ENCODE measurements at regions not wholly inside any gene's neighbourhood (a gene's known extent, or its start where the extent isn't known, plus 50 kb on each side); places are given as distances from the start of the nearest gene placed in this dataset.
"Not testable (repeated sequence)": the region's sequence is repeated elsewhere in the genome, so short reads cannot be mapped to it uniquely, and the experiment has no call there.

DNA sequence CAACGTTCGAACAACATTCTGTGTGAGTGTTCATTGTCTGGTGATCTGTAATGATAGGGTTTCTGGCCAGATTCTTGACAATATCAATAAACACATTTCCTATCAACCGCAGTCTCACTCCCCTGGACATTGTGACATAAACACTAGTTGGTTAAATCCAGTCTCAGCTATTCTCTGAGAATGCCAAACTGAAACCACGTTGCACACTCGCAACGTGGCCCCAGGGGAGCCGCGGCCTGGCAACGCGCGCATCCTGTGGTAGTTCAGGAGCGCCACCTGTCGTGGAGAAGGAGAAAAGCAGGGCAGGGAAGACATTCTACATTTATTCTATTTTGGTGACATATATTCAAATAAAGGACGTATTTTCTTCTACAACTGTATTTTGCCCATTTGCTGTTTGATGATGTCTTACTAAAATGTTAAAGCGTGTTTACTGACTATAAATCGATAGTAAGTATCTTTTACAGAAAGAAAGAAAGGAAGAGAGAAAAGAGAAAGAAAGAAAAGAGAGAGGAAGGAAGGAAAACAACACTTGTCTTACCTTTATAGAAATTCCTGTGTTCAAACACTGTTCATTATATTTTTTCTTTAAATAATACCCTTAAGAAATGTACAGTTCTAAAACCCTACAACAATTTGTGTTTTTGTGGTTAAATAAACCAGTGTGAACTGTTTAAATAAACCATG is 738.3 kb upstream of the FRG1 start:
- peak overlapping the region; percentile 45 to 67 (median 64) for H3K4me3 ChIP-seq (ENCODE audit: low read depth in 1 of 5, low read length in 5 of 5)
- no peak overlapping the region for H3K27ac ChIP-seq (ENCODE audit: low read depth, low read length)
- H3K9ac ChIP-seq (ENCODE audit: low read length in 5 of 5) = peak overlapping the region in 3 of 5 donors; percentile 46 to 66 (median 56)
- no peaks in the 10 kb centered on the region for H3K9me3 ChIP-seq (ENCODE audit: control insufficient read depth in 5 of 5, low read length in 5 of 5)
- H3K36me3 ChIP-seq (ENCODE audit: control insufficient read depth in 5 of 5, insufficient read depth in 5 of 5, low read length in 5 of 5) = no peaks in the 10 kb centered on the region
- peaks cover 0 to 3% (median 0%) of the 10 kb centered on the region in 5 donors for H3K27me3 ChIP-seq (ENCODE audit: control insufficient read depth in 5 of 5, insufficient read depth in 4 of 5, low read length in 5 of 5)
- peaks cover 3 to 12% (median 5%) of the 10 kb centered on the region in 5 donors for H3K4me1 ChIP-seq (ENCODE audit: control insufficient read depth in 5 of 5, insufficient read depth in 5 of 5, low read length in 5 of 5)

DNA sequence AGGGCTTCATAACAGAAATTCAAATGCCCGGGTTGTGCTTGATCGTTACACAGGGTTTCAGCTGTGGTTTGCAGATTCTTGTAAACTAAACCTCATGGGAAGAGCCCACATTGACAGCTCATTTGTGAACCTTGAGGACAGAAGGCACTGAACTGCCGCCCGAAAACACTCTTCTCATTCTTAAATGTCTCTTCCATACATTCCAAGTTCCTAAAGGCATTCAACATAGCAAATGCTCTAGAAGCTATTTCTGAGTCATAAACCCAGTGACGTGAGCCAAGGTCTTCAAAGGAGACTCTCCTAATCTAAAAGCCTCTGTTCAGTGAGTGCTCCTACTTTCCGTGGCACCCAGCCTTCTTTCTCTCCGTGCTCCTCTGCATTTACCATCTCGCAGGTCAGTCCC is 737.8 kb upstream of the FRG1 start:
- Histone ChIP-seq H3K4me3 (ENCODE audit: low read depth in 1 of 5, low read length in 5 of 5) (peak overlapping the region in 1 of 5 donors; percentile 51), H3K9me3 (ENCODE audit: control insufficient read depth in 5 of 5, low read length in 5 of 5) (no peaks in the 10 kb centered on the region), H3K27ac (ENCODE audit: low read depth, low read length) (no peak overlapping the region), H3K36me3 (ENCODE audit: control insufficient read depth in 5 of 5, insufficient read depth in 5 of 5, low read length in 5 of 5) (no peaks in the 10 kb centered on the region), H3K4me1 (ENCODE audit: control insufficient read depth in 5 of 5, insufficient read depth in 5 of 5, low read length in 5 of 5) (peaks cover under 1 to 12% (median 5%) of the 10 kb centered on the region in 5 donors), H3K9ac (ENCODE audit: low read length in 5 of 5) (peak overlapping the region in 1 of 5 donors; percentile 46), H3K27me3 (ENCODE audit: control insufficient read depth in 5 of 5, insufficient read depth in 4 of 5, low read length in 5 of 5) (peaks cover 0 to 3% (median 0%) of the 10 kb centered on the region in 5 donors)

DNA sequence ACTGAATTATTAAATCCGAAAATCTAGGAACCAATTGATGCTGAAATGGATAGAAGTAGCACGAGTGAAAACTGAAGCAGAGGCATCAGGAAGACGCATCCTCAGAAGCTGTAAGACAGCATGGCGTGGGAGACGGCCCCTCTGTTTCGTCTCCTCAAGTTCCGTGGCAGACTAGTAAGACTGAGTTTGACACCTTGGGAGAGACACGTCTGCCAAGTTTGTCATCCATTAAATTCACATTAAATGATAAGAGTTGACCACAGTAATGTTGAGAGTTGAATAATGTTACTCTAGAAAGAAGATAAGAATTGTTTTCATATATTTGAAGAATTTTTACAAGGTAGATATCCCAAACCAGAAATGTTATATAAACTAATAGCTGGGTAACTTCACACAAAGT is 736.1 kb upstream of the FRG1 start:
- Histone ChIP-seq H3K4me1 (ENCODE audit: control insufficient read depth in 5 of 5, insufficient read depth in 5 of 5, low read length in 5 of 5) (peaks cover 0 to 12% (median 5%) of the 10 kb centered on the region in 5 donors), H3K36me3 (ENCODE audit: control insufficient read depth in 5 of 5, insufficient read depth in 5 of 5, low read length in 5 of 5) (no peaks in the 10 kb centered on the region), H3K27me3 (ENCODE audit: control insufficient read depth in 5 of 5, insufficient read depth in 4 of 5, low read length in 5 of 5) (peaks cover 0 to 3% (median 0%) of the 10 kb centered on the region in 5 donors), H3K9me3 (ENCODE audit: control insufficient read depth in 5 of 5, low read length in 5 of 5) (no peaks in the 10 kb centered on the region), H3K4me3 (ENCODE audit: low read depth in 1 of 5, low read length in 5 of 5) (no peak overlapping the region), H3K9ac (ENCODE audit: low read length in 5 of 5) (no peak overlapping the region), H3K27ac (ENCODE audit: low read depth, low read length) (no peak overlapping the region)

DNA sequence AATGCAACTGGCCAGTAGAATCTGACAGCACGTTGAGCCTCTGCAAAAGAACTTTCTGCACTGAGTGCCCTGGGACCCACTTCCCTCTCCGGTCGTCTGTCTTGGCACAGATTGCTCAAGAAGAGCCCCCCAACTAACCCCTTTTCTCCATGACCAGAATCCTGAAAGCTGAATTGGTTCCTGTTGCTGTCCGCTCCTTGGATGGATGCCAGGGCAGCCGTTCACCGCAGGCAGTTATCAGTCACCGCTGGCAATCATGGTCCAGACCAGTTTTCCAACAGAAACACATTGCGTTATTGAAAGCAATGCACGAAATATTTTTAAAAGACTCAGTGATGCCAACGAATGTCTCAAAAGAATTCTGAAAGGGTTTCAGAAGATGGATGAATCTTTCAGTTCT is 733.7 kb upstream of the FRG1 start:
- no peaks in the 10 kb centered on the region for H3K9me3 ChIP-seq (ENCODE audit: control insufficient read depth in 5 of 5, low read length in 5 of 5)
- no peak overlapping the region for H3K4me3 ChIP-seq (ENCODE audit: low read depth in 1 of 5, low read length in 5 of 5)
- no peaks in the 10 kb centered on the region for H3K36me3 ChIP-seq (ENCODE audit: control insufficient read depth in 5 of 5, insufficient read depth in 5 of 5, low read length in 5 of 5)
- peaks cover 0 to 3% (median 0%) of the 10 kb centered on the region in 5 donors for H3K27me3 ChIP-seq (ENCODE audit: control insufficient read depth in 5 of 5, insufficient read depth in 4 of 5, low read length in 5 of 5)
- H3K9ac ChIP-seq (ENCODE audit: low read length in 5 of 5) = no peak overlapping the region
- H3K4me1 ChIP-seq (ENCODE audit: control insufficient read depth in 5 of 5, insufficient read depth in 5 of 5, low read length in 5 of 5) = peaks cover 0 to 8% (median 4%) of the 10 kb centered on the region in 5 donors
- H3K27ac ChIP-seq (ENCODE audit: low read depth, low read length) = no peak overlapping the region

DNA sequence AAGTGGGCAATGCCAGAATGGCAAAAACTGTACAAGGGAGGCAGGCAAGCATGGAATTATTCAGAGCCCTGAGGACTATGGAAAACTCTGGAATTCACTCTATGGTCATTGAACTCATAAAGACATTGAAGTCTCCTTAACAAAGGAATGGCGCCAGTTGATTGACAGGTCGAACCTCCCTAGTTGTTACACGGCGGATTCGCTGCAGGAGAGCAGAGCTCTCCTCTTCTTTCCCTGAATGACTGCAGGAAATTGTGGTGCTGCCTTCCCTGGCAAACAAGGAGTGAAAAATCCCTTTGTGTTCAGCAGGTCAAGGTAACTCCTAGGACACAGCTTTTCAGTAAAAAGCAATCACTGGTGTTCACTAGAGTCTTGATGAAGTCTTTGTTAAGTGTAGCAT is 732.8 kb upstream of the FRG1 start:
- Histone ChIP-seq H3K27ac (ENCODE audit: low read depth, low read length) (no peak overlapping the region), H3K36me3 (ENCODE audit: control insufficient read depth in 5 of 5, insufficient read depth in 5 of 5, low read length in 5 of 5) (no peaks in the 10 kb centered on the region), H3K4me3 (ENCODE audit: low read depth in 1 of 5, low read length in 5 of 5) (no peak overlapping the region), H3K4me1 (ENCODE audit: control insufficient read depth in 5 of 5, insufficient read depth in 5 of 5, low read length in 5 of 5) (peaks cover 0 to under 1% (median 0%) of the 10 kb centered on the region in 5 donors), H3K9me3 (ENCODE audit: control insufficient read depth in 5 of 5, low read length in 5 of 5) (no peaks in the 10 kb centered on the region), H3K9ac (ENCODE audit: low read length in 5 of 5) (no peak overlapping the region), H3K27me3 (ENCODE audit: control insufficient read depth in 5 of 5, insufficient read depth in 4 of 5, low read length in 5 of 5) (peaks cover 0 to 3% (median 0%) of the 10 kb centered on the region in 5 donors)

DNA sequence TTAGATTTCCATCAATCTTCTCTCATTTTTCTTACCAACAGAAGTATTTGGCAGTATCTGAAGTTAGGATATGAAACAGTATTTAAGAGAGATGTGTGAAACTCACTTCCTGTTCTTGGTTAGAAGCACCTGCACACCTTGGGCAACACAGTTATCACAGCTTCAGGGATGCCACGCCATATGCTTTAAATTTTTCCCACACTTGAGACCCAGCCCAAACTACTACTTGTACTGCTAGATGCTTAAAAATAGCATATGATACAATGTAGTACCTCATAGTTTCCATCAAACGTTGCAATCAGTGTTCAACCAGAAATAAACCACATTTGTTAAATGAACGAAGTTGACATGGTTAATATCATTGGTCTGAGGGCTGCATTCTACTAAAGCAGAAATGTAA is 725.1 kb upstream of the FRG1 start:
- H3K9ac ChIP-seq (ENCODE audit: low read length in 5 of 5) = no peak overlapping the region
- H3K27ac ChIP-seq (ENCODE audit: low read depth, low read length) = no peak overlapping the region
- no peaks in the 10 kb centered on the region for H3K4me1 ChIP-seq (ENCODE audit: control insufficient read depth in 5 of 5, insufficient read depth in 5 of 5, low read length in 5 of 5)
- H3K36me3 ChIP-seq (ENCODE audit: control insufficient read depth in 5 of 5, insufficient read depth in 5 of 5, low read length in 5 of 5) = no peaks in the 10 kb centered on the region
- no peaks in the 10 kb centered on the region for H3K9me3 ChIP-seq (ENCODE audit: control insufficient read depth in 5 of 5, low read length in 5 of 5)
- no peak overlapping the region for H3K4me3 ChIP-seq (ENCODE audit: low read depth in 1 of 5, low read length in 5 of 5)
- H3K27me3 ChIP-seq (ENCODE audit: control insufficient read depth in 5 of 5, insufficient read depth in 4 of 5, low read length in 5 of 5) = no peaks in the 10 kb centered on the region

DNA sequence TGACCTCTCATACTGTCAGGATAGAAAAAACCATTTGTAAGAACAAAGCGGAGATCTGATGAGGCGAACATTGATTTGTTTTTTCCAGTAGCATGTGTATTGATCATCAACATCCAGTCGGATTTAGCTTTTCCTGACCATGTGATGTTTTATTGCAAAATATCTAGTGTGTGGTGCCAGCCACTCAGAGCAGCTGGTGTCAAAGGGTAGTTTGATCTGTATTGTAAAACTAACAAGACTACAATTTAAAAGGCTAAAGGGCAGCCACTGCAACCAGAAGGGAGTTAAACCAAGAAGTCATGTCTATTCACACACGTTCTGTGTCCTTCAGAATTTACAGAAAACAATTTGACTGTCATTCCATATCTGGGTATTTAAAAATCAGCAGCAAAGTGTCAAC is 719.0 kb upstream of the FRG1 start:
- no peaks in the 10 kb centered on the region for H3K9me3 ChIP-seq (ENCODE audit: control insufficient read depth in 5 of 5, low read length in 5 of 5)
- H3K9ac ChIP-seq (ENCODE audit: low read length in 5 of 5) = no peak overlapping the region
- H3K4me3 ChIP-seq (ENCODE audit: low read depth in 1 of 5, low read length in 5 of 5) = no peak overlapping the region
- H3K27ac ChIP-seq (ENCODE audit: low read depth, low read length) = no peak overlapping the region
- H3K27me3 ChIP-seq (ENCODE audit: control insufficient read depth in 5 of 5, insufficient read depth in 4 of 5, low read length in 5 of 5) = no peaks in the 10 kb centered on the region
- H3K4me1 ChIP-seq (ENCODE audit: control insufficient read depth in 5 of 5, insufficient read depth in 5 of 5, low read length in 5 of 5) = peaks cover 0 to 10% (median 2%) of the 10 kb centered on the region in 5 donors
- no peaks in the 10 kb centered on the region for H3K36me3 ChIP-seq (ENCODE audit: control insufficient read depth in 5 of 5, insufficient read depth in 5 of 5, low read length in 5 of 5)

DNA sequence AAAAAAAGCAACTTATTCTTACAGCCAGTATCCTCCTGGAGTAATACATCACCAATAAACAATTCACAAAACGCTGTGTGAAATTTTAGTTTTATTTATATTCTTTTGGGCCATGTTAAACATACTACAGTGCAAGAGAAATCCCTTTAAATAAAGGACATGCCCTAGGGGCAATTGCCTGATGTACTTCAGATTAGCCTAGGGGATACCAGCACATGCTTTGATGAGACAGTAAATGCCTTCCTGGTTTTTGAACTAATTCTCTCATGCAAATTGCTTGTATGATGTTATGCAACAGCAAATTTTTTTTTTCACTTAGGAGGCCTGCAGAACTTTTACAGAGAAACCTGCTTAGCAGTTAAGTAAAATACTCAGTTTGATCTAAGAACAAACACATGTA is 711.9 kb upstream of the FRG1 start:
- H3K4me3 ChIP-seq (ENCODE audit: low read depth in 1 of 5, low read length in 5 of 5) = no peak overlapping the region

DNA sequence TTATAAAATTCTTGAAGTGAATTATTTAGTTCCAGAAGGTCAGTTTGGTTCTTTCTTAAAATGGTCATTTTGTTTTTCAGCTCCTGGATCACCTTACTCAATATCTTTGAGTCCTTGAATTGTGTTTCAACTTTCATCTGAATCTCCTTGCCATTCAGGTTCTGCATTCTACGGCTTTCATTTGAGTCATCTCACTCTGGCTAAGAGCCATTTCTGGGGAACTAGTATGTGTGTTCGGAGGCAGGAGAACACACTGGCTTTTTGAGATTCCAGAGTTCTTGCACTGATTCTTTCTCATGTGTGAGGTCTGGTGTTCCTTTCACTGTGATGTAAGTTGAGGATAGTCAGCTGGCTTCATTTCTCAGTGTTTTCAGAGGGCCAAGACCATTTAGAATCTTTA is 708.4 kb upstream of the FRG1 start:
- Histone ChIP-seq H3K4me1 (ENCODE audit: control insufficient read depth in 5 of 5, insufficient read depth in 5 of 5, low read length in 5 of 5) (no peaks in the 10 kb centered on the region), H3K9me3 (ENCODE audit: control insufficient read depth in 5 of 5, low read length in 5 of 5) (peaks cover 0 to 6% (median under 1%) of the 10 kb centered on the region in 5 donors), H3K4me3 (ENCODE audit: low read depth in 1 of 5, low read length in 5 of 5) (no peak overlapping the region), H3K36me3 (ENCODE audit: control insufficient read depth in 5 of 5, insufficient read depth in 5 of 5, low read length in 5 of 5) (no peaks in the 10 kb centered on the region), H3K27me3 (ENCODE audit: control insufficient read depth in 5 of 5, insufficient read depth in 4 of 5, low read length in 5 of 5) (no peaks in the 10 kb centered on the region), H3K27ac (ENCODE audit: low read depth, low read length) (no peak overlapping the region), H3K9ac (ENCODE audit: low read length in 5 of 5) (no peak overlapping the region)

More for the DNA sequence above, 711.9 kb upstream of the FRG1 start:
- Histone ChIP-seq H3K27ac (ENCODE audit: low read depth, low read length) (no peak overlapping the region), H3K27me3 (ENCODE audit: control insufficient read depth in 5 of 5, insufficient read depth in 4 of 5, low read length in 5 of 5) (no peaks in the 10 kb centered on the region), H3K36me3 (ENCODE audit: control insufficient read depth in 5 of 5, insufficient read depth in 5 of 5, low read length in 5 of 5) (no peaks in the 10 kb centered on the region), H3K9me3 (ENCODE audit: control insufficient read depth in 5 of 5, low read length in 5 of 5) (no peaks in the 10 kb centered on the region), H3K4me1 (ENCODE audit: control insufficient read depth in 5 of 5, insufficient read depth in 5 of 5, low read length in 5 of 5) (peaks cover 0 to 10% (median under 1%) of the 10 kb centered on the region in 5 donors), H3K9ac (ENCODE audit: low read length in 5 of 5) (no peak overlapping the region)

DNA sequence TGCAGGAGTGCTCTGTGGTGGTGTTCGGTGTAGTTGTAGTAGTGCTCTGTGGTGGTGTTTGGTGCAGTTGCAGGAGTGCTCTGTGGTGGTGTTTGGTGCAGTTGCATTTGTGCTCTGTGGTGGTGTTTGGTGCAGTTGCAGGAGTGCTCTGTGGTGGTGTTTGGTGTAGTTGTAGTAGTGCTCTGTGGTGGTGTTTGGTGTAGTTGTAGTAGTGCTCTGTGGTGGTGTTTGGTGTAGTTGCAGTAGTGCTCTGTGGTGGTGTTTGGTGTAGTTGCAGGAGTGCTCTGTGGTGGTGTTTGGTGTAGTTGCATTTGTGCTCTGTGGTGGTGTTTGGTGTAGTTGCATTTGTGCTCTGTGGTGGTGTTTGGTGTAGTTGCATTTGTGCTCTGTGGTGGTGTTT is 706.9 kb upstream of the FRG1 start:
- H3K27ac ChIP-seq (ENCODE audit: low read depth, low read length); H3K9ac ChIP-seq (ENCODE audit: low read length in 5 of 5); H3K27me3 ChIP-seq (ENCODE audit: control insufficient read depth in 5 of 5, insufficient read depth in 4 of 5, low read length in 5 of 5); H3K9me3 ChIP-seq (ENCODE audit: control insufficient read depth in 5 of 5, low read length in 5 of 5); H3K4me1 ChIP-seq (ENCODE audit: control insufficient read depth in 5 of 5, insufficient read depth in 5 of 5, low read length in 5 of 5); H3K36me3 ChIP-seq (ENCODE audit: control insufficient read depth in 5 of 5, insufficient read depth in 5 of 5, low read length in 5 of 5); H3K4me3 ChIP-seq (ENCODE audit: low read depth in 1 of 5, low read length in 5 of 5): not testable (repeated sequence)

All from subcutaneous abdominal adipose tissue (tissue), 5 donors.